ENCODE measurements at regions not wholly inside any gene's neighbourhood (a gene's known extent, or its start where the extent isn't known, plus 50 kb on each side); places are given as distances from the start of the nearest gene placed in this dataset.

DNA sequence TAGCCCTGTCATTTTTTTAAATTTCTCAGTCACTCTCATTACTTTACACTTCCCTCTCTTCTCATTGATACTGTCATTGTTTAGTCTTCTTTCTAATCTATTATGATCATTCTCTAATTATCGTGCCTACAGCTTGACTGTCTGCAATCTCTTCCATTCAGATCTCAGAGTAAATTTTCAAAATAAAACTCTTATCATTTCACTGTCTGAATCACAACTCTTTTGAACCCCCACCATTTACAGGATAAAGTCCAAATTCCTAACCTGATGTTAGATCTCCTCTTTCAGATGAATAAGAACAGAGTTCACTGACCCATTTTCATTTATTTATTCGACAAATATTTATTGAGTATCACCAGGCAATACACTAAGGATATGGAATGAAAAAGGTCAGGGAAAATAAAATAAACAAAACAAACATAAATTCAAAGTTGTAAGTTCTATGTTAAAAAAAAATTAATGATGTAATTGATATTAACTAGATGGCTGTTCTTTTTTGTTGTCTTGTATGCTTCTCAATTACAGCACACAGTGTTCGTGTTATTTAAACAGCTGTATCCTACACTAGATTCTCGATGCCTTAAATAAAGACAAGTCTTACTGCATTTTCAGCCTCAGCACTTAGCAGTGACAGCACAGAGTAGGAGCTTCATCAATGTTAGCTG lies 631.0 kb downstream of the IRS1 start (continued):
- TF ChIP-seq MED8 (CRISPR knock-in tag; IDR thresholded peaks at IDR 0.05; ENCODE audit: insufficient replicate concordance), result no peak
- no peak for TF ChIP-seq ZNF343 (CRISPR knock-in tag; IDR thresholded peaks at IDR 0.05)
- no peak for TF ChIP-seq RBM39 (IDR thresholded peaks at IDR 0.05; ENCODE audit: low read depth, low read length, poor library complexity, severe bottlenecking)
- no peak for TF ChIP-seq WIZ (CRISPR knock-in tag; IDR thresholded peaks at IDR 0.05)
- TF ChIP-seq KLF15 (CRISPR knock-in tag; IDR thresholded peaks at IDR 0.05; ENCODE audit: borderline replicate concordance), result no peak
- no peak for TF ChIP-seq TCF12 (IDR thresholded peaks at IDR 0.05)
- no peak for TF ChIP-seq TCF12 (CRISPR knock-in tag; IDR thresholded peaks at IDR 0.05)
- TF ChIP-seq ZNF776 (CRISPR knock-in tag; IDR thresholded peaks at IDR 0.05), result no peak
- TF ChIP-seq PAWR (CRISPR knock-in tag; IDR thresholded peaks at IDR 0.05; ENCODE audit: borderline replicate concordance), result no peak
- no peak for TF ChIP-seq ZNF543 (CRISPR knock-in tag; IDR thresholded peaks at IDR 0.05)
- no peak for TF ChIP-seq MEF2D (CRISPR knock-in tag; IDR thresholded peaks at IDR 0.05)
- TF ChIP-seq ZNF598 (CRISPR knock-in tag; IDR thresholded peaks at IDR 0.05; ENCODE audit: borderline replicate concordance), result no peak
- no peak for TF ChIP-seq GZF1 (CRISPR knock-in tag; IDR thresholded peaks at IDR 0.05)
- no peak for TF ChIP-seq JUND (CRISPR knock-in tag; IDR thresholded peaks at IDR 0.05)
- no peak for TF ChIP-seq ZNF253 (CRISPR knock-in tag; IDR thresholded peaks at IDR 0.05; ENCODE audit: borderline replicate concordance)
- no peak for TF ChIP-seq ZNF224 (CRISPR knock-in tag; IDR thresholded peaks at IDR 0.05)
- TF ChIP-seq ZNF232 (CRISPR knock-in tag; IDR thresholded peaks at IDR 0.05; ENCODE audit: borderline replicate concordance), result no peak
- TF ChIP-seq, protein P1, sequence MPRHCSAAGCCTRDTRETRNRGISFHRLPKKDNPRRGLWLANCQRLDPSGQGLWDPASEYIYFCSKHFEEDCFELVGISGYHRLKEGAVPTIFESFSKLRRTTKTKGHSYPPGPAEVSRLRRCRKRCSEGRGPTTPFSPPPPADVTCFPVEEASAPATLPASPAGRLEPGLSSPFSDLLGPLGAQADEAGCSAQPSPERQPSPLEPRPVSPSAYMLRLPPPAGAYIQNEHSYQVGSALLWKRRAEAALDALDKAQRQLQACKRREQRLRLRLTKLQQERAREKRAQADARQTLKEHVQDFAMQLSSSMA (CRISPR knock-in tag; IDR thresholded peaks at IDR 0.05), result no peak
- TF ChIP-seq ZNF225 (CRISPR knock-in tag; IDR thresholded peaks at IDR 0.05), result no peak
- no peak for TF ChIP-seq NFRKB (IDR thresholded peaks at IDR 0.05)
- TF ChIP-seq, protein P2, sequence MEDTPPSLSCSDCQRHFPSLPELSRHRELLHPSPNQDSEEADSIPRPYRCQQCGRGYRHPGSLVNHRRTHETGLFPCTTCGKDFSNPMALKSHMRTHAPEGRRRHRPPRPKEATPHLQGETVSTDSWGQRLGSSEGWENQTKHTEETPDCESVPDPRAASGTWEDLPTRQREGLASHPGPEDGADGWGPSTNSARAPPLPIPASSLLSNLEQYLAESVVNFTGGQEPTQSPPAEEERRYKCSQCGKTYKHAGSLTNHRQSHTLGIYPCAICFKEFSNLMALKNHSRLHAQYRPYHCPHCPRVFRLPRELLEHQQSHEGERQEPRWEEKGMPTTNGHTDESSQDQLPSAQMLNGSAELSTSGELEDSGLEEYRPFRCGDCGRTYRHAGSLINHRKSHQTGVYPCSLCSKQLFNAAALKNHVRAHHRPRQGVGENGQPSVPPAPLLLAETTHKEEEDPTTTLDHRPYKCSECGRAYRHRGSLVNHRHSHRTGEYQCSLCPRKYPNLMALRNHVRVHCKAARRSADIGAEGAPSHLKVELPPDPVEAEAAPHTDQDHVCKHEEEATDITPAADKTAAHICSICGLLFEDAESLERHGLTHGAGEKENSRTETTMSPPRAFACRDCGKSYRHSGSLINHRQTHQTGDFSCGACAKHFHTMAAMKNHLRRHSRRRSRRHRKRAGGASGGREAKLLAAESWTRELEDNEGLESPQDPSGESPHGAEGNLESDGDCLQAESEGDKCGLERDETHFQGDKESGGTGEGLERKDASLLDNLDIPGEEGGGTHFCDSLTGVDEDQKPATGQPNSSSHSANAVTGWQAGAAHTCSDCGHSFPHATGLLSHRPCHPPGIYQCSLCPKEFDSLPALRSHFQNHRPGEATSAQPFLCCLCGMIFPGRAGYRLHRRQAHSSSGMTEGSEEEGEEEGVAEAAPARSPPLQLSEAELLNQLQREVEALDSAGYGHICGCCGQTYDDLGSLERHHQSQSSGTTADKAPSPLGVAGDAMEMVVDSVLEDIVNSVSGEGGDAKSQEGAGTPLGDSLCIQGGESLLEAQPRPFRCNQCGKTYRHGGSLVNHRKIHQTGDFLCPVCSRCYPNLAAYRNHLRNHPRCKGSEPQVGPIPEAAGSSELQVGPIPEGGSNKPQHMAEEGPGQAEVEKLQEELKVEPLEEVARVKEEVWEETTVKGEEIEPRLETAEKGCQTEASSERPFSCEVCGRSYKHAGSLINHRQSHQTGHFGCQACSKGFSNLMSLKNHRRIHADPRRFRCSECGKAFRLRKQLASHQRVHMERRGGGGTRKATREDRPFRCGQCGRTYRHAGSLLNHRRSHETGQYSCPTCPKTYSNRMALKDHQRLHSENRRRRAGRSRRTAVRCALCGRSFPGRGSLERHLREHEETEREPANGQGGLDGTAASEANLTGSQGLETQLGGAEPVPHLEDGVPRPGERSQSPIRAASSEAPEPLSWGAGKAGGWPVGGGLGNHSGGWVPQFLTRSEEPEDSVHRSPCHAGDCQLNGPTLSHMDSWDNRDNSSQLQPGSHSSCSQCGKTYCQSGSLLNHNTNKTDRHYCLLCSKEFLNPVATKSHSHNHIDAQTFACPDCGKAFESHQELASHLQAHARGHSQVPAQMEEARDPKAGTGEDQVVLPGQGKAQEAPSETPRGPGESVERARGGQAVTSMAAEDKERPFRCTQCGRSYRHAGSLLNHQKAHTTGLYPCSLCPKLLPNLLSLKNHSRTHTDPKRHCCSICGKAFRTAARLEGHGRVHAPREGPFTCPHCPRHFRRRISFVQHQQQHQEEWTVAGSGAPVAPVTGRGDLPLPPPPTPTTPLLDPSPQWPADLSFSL (CRISPR knock-in tag; IDR thresholded peaks at IDR 0.05), result no peak
- TF ChIP-seq ZNF629 (CRISPR knock-in tag; conservative IDR thresholded peaks at IDR 0.05), result no peak
- no peak for TF ChIP-seq PCBP1 (IDR thresholded peaks at IDR 0.05; ENCODE audit: borderline replicate concordance, low read depth, low read length)
- TF ChIP-seq ZNF282 (IDR thresholded peaks at IDR 0.05; ENCODE audit: partially characterized antibody), result no peak
- TF ChIP-seq SNAI1 (CRISPR knock-in tag; IDR thresholded peaks at IDR 0.05; ENCODE audit: borderline replicate concordance), result no peak
